Transverse colon (tissue), 4 donors: ENCODE measurements at regions not wholly inside any gene's neighbourhood (a gene's known extent, or its start where the extent isn't known, plus 50 kb on each side); places are given as distances from the start of the nearest gene placed in this dataset.

Experiments used
- CTCF ChIP-seq, 5 experiments: fragments of 200-600 bp in 3 of 5; fragments of 450-650 bp in 2 of 5; sonication (generic) in 3 of 5; IDR thresholded peaks; 1 replicate in 2 of 5; 2 replicates in 3 of 5; pipeline ENCODE4 v1.5.1; 2016 to 2017; ENCODE audit warnings: antibody characterized with exemption in 5 of 5, inconsistent platforms in 3 of 5, mild to moderate bottlenecking in 2 of 5, moderate library complexity in 1 of 5
- POLR2A ChIP-seq: fragments of 450-650 bp; IDR thresholded peaks from one replicate; pipeline ENCODE4 v1.6.1; 2016; ENCODE audit warnings: antibody characterized with exemption, mild to moderate bottlenecking, moderate library complexity
- POLR2AphosphoS5 ChIP-seq, 3 donors: sonication (generic); formaldehyde crosslinking; IDR thresholded peaks; one replicate each; pipeline ENCODE4 v1.6.1; 2016; ENCODE audit warnings: antibody characterized with exemption in 3 of 3

GRCh38 chr2:17079262-17079661 lies 413.6 kb upstream of the CYRIA start:
- TF ChIP-seq CTCF (IDR thresholded peaks at IDR 0.05): no peak
- TF ChIP-seq POLR2A: no peak
- no peak for TF ChIP-seq POLR2AphosphoS5 (IDR thresholded peaks at IDR 0.05)
